SU-DHL-6 (cell line): ENCODE measurements at regions not wholly inside any gene's neighbourhood (a gene's known extent, or its start where the extent isn't known, plus 50 kb on each side); places are given as distances from the start of the nearest gene placed in this dataset.
"Not testable (repeated sequence)": the region's sequence is repeated elsewhere in the genome, so short reads cannot be mapped to it uniquely, and the experiment has no call there.

ENCODE experiments used
- H2AFZ ChIP-seq: fragments of 200-600 bp; sonication (generic); 2 replicates; pipeline ENCODE4 v1.6.1; 2014; ENCODE audit warnings: low read depth, mild to moderate bottlenecking, moderate library complexity, mixed read lengths, antibody characterized with exemption, low read length; ENCODE audit not compliant: severe bottlenecking
- H3F3A ChIP-seq: fragments of 200-600 bp; shearing (Covaris generic); 2 replicates; pipeline ENCODE4 v1.6.0; 2016; ENCODE audit warnings: antibody characterized with exemption, mild to moderate bottlenecking; ENCODE audit not compliant: insufficient read depth
- H3K27ac ChIP-seq: fragments of 200-600 bp; sonication (generic); 2 replicates; pipeline ENCODE4 v1.5.1; 2016; ENCODE audit warnings: low read depth, mild to moderate bottlenecking, low read length, moderate library complexity, mixed read lengths
- H3K27me3 ChIP-seq: fragments of 200-600 bp; sonication (generic), shearing (Covaris generic); 2 replicates; pipeline ENCODE4 v1.6.0; 2014; ENCODE audit warnings: mild to moderate bottlenecking, low read length
- H3K36me3 ChIP-seq: fragments of 200-600 bp; sonication (generic); 2 replicates; pipeline ENCODE4 v1.6.1; 2014; ENCODE audit warnings: mild to moderate bottlenecking, low read length, mixed read lengths
- H3K4me2 ChIP-seq: fragments of 300-600, 200-600 bp; shearing (Covaris generic), sonication (generic); 2 replicates; pipeline ENCODE4 v1.6.0; 2014; ENCODE audit warnings: low read length, low read depth, mild to moderate bottlenecking; ENCODE audit not compliant: poor library complexity, severe bottlenecking
- H3K4me3 ChIP-seq: fragments of 200-600 bp; sonication (generic); 2 replicates; pipeline ENCODE4 v1.5.1; 2014; ENCODE audit warnings: antibody characterized with exemption, low read length, mild to moderate bottlenecking, mixed read lengths; ENCODE audit not compliant: insufficient read depth, poor library complexity, severe bottlenecking
- H3K79me2 ChIP-seq: fragments of 200-600 bp; sonication (generic); 2 replicates; pipeline ENCODE4 v1.6.1; 2014; ENCODE audit warnings: mild to moderate bottlenecking, low read length, moderate library complexity; ENCODE audit not compliant: insufficient read depth
- H3K9ac ChIP-seq: fragments of 200-600 bp; sonication (generic); 2 replicates; pipeline ENCODE4 v1.7.0; 2014; ENCODE audit warnings: mild to moderate bottlenecking, low read length
- H3K9me2 ChIP-seq: fragments of 200-600 bp; sonication (generic); replicated peaks from 2 replicates; pipeline ENCODE4 v1.6.1; 2014; ENCODE audit warnings: low read length; ENCODE audit not compliant: insufficient read depth
- H3K9me3 ChIP-seq: fragments of 200-600 bp; sonication (generic); 2 replicates; pipeline ENCODE4 v1.6.1; 2014; ENCODE audit warnings: low read length, mixed read lengths; ENCODE audit not compliant: insufficient read depth
- H4K20me1 ChIP-seq: fragments of 200-600 bp; sonication (generic); 2 replicates; pipeline ENCODE4 v1.6.1; 2014; ENCODE audit warnings: low read depth, mild to moderate bottlenecking, antibody characterized with exemption, low read length, moderate library complexity, mixed read lengths
- EZH2phosphoT487 ChIP-seq: fragments of 200-600 bp; sonication (generic), shearing (Covaris generic); conservative IDR thresholded peaks from 2 replicates; pipeline ENCODE4 v1.6.1; 2018; ENCODE audit warnings: mild to moderate bottlenecking, antibody characterized with exemption, low read length, moderate library complexity, mixed read lengths
- TF ChIP-seq, protein P1 (sequence below): fragments of 200-600 bp; sonication (generic); IDR thresholded peaks from one replicate; pipeline ENCODE4 v1.5.1; 2017; ENCODE audit warnings: antibody characterized with exemption, mild to moderate bottlenecking, low read length, moderate library complexity; ENCODE audit not compliant: insufficient read depth, poor library complexity, severe bottlenecking

DNA sequence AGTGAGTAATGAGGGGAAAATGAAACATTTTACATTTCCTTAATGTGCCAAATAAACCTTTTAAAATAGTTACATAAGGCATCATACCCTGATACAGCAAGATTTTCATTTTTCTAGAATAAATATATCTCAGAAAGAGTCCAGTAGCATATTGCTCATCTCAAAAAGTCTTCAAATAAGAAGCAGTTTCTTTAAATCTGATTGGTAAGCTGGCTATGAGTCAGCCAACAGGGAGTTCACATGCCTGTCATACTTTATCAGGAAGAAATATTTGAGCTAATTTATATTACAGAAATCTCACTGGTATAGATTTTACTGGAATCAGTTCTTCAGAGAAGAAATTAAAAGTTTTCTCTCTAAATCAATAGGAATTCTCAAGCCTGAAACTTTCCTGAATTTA, 258.1 kb downstream of the C11orf87 start:
- Histone ChIP-seq H3K79me2 (no peaks in the 10 kb centered on the region), H3K4me2 (no peak overlapping the region), H3K27me3 (no peaks in the 10 kb centered on the region), H3K9ac (no peak overlapping the region), H3K9me2 (no peaks in the 10 kb centered on the region), H3K9me3 (no peaks in the 10 kb centered on the region), H3K4me3 (no peak overlapping the region), H2AFZ (no peak overlapping the region), H3K27ac (no peak overlapping the region), H3K36me3 (no peaks in the 10 kb centered on the region), H3F3A (no peaks in the 10 kb centered on the region), H4K20me1 (no peaks in the 10 kb centered on the region)
- TF ChIP-seq, protein P1, sequence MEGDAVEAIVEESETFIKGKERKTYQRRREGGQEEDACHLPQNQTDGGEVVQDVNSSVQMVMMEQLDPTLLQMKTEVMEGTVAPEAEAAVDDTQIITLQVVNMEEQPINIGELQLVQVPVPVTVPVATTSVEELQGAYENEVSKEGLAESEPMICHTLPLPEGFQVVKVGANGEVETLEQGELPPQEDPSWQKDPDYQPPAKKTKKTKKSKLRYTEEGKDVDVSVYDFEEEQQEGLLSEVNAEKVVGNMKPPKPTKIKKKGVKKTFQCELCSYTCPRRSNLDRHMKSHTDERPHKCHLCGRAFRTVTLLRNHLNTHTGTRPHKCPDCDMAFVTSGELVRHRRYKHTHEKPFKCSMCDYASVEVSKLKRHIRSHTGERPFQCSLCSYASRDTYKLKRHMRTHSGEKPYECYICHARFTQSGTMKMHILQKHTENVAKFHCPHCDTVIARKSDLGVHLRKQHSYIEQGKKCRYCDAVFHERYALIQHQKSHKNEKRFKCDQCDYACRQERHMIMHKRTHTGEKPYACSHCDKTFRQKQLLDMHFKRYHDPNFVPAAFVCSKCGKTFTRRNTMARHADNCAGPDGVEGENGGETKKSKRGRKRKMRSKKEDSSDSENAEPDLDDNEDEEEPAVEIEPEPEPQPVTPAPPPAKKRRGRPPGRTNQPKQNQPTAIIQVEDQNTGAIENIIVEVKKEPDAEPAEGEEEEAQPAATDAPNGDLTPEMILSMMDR, result no peak
- no peak for TF ChIP-seq EZH2phosphoT487

DNA sequence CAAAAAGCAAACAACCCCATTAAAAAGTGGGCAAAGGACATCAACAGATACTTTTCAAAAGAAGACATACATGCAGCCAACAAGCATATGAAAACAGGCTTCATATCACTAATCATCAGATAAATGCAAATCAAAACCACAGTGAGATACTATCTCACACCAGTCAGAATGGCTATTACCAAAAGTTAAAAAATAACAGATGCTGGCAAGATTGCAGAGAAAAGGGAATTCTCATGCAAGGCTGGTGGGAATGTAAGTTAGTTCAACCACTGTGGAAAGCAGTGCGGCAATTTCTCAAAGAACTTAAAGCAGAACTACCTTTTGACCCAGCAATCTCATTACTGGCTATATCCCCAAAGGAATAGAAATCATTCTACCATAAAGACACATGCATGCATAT, 260.8 kb downstream of the C11orf87 start:
- H3K27me3 ChIP-seq, H4K20me1 ChIP-seq, H3K9me3 ChIP-seq, H2AFZ ChIP-seq, H3K4me2 ChIP-seq, H3F3A ChIP-seq, H3K36me3 ChIP-seq, H3K9me2 ChIP-seq, H3K9ac ChIP-seq, H3K79me2 ChIP-seq, H3K4me3 ChIP-seq, H3K27ac ChIP-seq: not testable (repeated sequence)

DNA sequence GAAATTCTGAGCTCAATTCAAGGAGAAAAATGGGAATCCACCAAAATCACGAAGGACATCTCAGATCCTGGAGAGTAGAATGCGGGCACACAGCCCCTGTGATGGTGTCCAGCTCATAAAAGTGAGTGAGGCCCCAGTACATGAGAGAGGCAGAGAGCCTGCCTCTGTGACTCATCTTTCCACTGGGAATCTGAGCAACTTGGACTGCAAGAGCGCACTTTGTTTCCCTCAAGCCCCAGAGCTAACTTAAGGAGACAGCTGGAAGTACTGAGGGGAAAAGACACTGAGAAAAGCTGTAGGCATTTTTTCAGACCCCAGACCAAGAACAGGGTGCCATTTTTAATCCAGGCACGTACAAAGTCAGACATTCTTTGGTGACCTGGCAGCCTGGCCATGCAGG, 273.7 kb downstream of the C11orf87 start:
- Histone ChIP-seq H3K4me2 (no peak overlapping the region), H3K27me3 (no peaks in the 10 kb centered on the region), H3K79me2 (no peaks in the 10 kb centered on the region), H4K20me1 (no peaks in the 10 kb centered on the region), H3K4me3 (no peak overlapping the region), H3K9ac (no peak overlapping the region), H3K27ac (no peak overlapping the region), H3K9me2 (no peaks in the 10 kb centered on the region), H3F3A (no peaks in the 10 kb centered on the region), H3K36me3 (no peaks in the 10 kb centered on the region), H2AFZ (no peak overlapping the region), H3K9me3 (no peaks in the 10 kb centered on the region)
- TF ChIP-seq EZH2phosphoT487, result no peak
- TF ChIP-seq, protein P1, result no peak

DNA sequence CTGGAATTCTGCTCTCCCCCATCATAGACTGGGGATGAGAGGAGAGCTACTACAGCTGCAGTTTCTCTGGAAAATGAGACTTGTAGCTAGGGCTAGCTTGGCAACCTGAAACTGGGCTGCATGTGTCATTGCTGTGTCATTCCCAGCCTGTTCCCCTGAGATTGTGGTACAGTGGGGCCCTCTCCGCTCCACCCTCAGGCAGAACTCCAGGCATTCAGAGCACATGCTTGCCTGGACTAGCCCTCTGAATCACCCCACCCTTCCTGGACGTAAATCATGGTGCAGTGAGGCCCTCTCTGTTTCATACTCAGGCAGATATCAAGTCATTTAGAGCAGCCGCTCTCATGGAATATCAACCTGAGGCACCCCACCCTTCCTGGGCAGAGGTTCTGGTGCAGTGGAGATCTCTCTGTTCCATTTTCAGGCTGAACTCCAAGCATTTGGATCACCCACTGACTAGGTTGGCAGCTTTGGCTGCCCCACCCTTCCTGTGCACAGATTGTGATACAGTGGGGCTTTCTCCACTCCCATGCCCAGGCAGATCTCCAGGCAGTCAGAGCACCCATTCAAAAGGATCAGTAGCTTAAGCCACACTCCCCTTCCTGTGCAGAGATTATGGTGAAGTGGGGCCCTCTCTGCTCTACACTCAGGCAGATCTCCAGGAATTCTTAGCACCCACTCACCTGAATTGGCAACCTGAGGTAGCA, 274.4 kb downstream of the C11orf87 start:
- Histone ChIP-seq H3K27ac (no peak overlapping the region), H3K9me2 (no peaks in the 10 kb centered on the region), H3K27me3 (no peaks in the 10 kb centered on the region), H3K79me2 (no peaks in the 10 kb centered on the region), H3F3A (no peaks in the 10 kb centered on the region), H3K4me2 (no peak overlapping the region), H3K9ac (no peak overlapping the region), H3K4me3 (no peak overlapping the region), H3K36me3 (no peaks in the 10 kb centered on the region), H2AFZ (no peak overlapping the region), H4K20me1 (no peaks in the 10 kb centered on the region), H3K9me3 (no peaks in the 10 kb centered on the region)
- TF ChIP-seq, protein P1, result no peak
- TF ChIP-seq EZH2phosphoT487, result no peak
